Peyer's patch (tissue), 4 donors: ENCODE measurements at regions not wholly inside any gene's neighbourhood (a gene's known extent, or its start where the extent isn't known, plus 50 kb on each side); places are given as distances from the start of the nearest gene placed in this dataset.

Experiments
- POLR2A ChIP-seq, 2 donors: fragments of 450-650 bp; IDR thresholded peaks; one replicate each; pipeline ENCODE4 v1.5.1; 2017; ENCODE audit warnings: antibody characterized with exemption in 2 of 2, mild to moderate bottlenecking in 2 of 2, moderate library complexity in 2 of 2
- TF ChIP-seq, protein P1 (sequence below), 6 experiments: fragments of 450-650 bp in 4 of 6; fragments of 200-600 bp in 2 of 6; sonication (generic) in 1 of 6; IDR thresholded peaks; one replicate each; pipeline ENCODE4 v1.5.1; 2017 to 2019; ENCODE audit warnings: antibody characterized with exemption in 6 of 6, mild to moderate bottlenecking in 3 of 6, moderate library complexity in 1 of 6

DNA sequence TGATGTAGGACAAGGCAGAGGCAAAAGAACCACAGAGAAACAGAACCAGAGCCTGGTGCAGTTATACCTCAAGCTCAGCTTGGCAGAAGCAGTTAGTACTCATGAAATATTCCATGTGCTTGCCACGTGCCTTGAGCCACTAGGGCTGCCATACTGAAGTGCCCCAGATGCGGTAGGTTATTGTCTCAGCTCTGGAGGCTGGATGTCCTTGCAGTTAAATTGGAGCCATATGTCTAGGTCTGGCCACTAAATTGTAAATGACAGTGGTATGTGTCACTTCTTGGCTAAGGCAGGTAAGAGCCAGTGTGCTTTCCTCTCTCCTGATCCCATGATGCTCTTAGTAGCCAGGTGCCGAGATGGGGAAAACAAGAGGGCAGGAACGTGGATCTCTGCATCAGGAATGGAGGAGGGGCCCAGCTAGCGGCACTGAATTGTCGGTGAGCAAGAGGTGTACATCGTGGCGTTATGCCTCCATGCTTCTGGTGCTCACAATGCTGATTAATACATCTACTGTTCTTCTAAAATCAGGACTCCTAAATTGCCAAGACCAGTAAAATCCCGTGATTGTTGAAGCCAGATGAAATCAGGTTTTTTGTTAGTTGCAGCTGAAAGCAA lies 73.5 kb downstream of the PSMG1 start:
- TF ChIP-seq, protein P1, sequence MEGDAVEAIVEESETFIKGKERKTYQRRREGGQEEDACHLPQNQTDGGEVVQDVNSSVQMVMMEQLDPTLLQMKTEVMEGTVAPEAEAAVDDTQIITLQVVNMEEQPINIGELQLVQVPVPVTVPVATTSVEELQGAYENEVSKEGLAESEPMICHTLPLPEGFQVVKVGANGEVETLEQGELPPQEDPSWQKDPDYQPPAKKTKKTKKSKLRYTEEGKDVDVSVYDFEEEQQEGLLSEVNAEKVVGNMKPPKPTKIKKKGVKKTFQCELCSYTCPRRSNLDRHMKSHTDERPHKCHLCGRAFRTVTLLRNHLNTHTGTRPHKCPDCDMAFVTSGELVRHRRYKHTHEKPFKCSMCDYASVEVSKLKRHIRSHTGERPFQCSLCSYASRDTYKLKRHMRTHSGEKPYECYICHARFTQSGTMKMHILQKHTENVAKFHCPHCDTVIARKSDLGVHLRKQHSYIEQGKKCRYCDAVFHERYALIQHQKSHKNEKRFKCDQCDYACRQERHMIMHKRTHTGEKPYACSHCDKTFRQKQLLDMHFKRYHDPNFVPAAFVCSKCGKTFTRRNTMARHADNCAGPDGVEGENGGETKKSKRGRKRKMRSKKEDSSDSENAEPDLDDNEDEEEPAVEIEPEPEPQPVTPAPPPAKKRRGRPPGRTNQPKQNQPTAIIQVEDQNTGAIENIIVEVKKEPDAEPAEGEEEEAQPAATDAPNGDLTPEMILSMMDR (IDR thresholded peaks at IDR 0.05), result no peak
- no peak for TF ChIP-seq POLR2A (IDR thresholded peaks at IDR 0.05)
